Peyer's patch (tissue), 4 donors: ENCODE measurements at regions not wholly inside any gene's neighbourhood (a gene's known extent, or its start where the extent isn't known, plus 50 kb on each side); places are given as distances from the start of the nearest gene placed in this dataset.

Source experiments
- DNase-seq, 3 donors: peaks; one replicate each; pipeline ENCODE4 v3.0.0-alpha.2; 2017 to 2019
- H3K27ac ChIP-seq, 4 donors: fragments of 200-600 bp; sonication (generic); one replicate each; pipeline ENCODE4 v1.5.1; 2016 to 2019
- H3K27me3 ChIP-seq, 2 donors: fragments of 200-600 bp; sonication (generic); one replicate each; pipeline ENCODE4 v1.5.1; 2019
- H3K36me3 ChIP-seq, 3 donors: fragments of 200-600 bp; sonication (generic); one replicate each; pipeline ENCODE4 v1.5.1; 2016 to 2019
- H3K4me1 ChIP-seq, 4 donors: fragments of 200-600 bp; sonication (generic); one replicate each; pipeline ENCODE4 v1.5.1; 2016 to 2019
- H3K4me3 ChIP-seq, 4 donors: fragments of 200-600 bp; sonication (generic); 1 replicate in 3 of 4; 2 replicates in 1 of 4; pipeline ENCODE4 v1.5.1; 2016 to 2019; ENCODE audit warnings: mild to moderate bottlenecking in 1 of 4
- H3K9me3 ChIP-seq, 4 donors: fragments of 200-600 bp; sonication (generic); one replicate each; pipeline ENCODE4 v1.5.1; 2016 to 2019; ENCODE audit warnings: mild to moderate bottlenecking in 1 of 4
- POLR2A ChIP-seq, 2 donors: fragments of 450-650 bp; IDR thresholded peaks; one replicate each; pipeline ENCODE4 v1.5.1; 2017; ENCODE audit warnings: antibody characterized with exemption in 2 of 2, mild to moderate bottlenecking in 2 of 2, moderate library complexity in 2 of 2
- TF ChIP-seq, protein P1 (sequence below), 6 experiments: fragments of 450-650 bp in 4 of 6; fragments of 200-600 bp in 2 of 6; sonication (generic) in 1 of 6; IDR thresholded peaks; one replicate each; pipeline ENCODE4 v1.5.1; 2017 to 2019; ENCODE audit warnings: antibody characterized with exemption in 6 of 6, mild to moderate bottlenecking in 3 of 6, moderate library complexity in 1 of 6

DNA sequence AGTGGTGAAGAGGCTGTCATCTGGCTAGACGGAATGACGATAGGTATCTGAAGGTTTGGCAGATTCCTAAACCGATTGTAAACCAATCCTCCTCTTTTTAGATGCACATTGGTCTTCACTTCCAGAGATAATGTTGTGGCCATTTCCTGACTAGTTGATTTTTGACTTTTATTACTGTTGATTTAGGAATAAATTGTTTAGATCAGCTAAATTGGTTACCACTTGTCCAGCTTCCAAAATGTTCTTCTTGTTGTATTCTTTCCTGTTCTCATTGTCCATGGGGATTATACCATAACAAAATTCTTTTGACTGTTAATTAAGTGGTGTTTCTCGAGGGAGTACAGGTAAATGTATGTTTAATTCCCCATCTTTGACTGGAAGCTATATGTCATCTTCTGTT, 119.7 kb downstream of the MACROH2A1 start:
- TF ChIP-seq, protein P1, sequence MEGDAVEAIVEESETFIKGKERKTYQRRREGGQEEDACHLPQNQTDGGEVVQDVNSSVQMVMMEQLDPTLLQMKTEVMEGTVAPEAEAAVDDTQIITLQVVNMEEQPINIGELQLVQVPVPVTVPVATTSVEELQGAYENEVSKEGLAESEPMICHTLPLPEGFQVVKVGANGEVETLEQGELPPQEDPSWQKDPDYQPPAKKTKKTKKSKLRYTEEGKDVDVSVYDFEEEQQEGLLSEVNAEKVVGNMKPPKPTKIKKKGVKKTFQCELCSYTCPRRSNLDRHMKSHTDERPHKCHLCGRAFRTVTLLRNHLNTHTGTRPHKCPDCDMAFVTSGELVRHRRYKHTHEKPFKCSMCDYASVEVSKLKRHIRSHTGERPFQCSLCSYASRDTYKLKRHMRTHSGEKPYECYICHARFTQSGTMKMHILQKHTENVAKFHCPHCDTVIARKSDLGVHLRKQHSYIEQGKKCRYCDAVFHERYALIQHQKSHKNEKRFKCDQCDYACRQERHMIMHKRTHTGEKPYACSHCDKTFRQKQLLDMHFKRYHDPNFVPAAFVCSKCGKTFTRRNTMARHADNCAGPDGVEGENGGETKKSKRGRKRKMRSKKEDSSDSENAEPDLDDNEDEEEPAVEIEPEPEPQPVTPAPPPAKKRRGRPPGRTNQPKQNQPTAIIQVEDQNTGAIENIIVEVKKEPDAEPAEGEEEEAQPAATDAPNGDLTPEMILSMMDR (IDR thresholded peaks at IDR 0.05), result no peak
- no peak for TF ChIP-seq POLR2A (IDR thresholded peaks at IDR 0.05)
- Histone ChIP-seq H3K36me3 (no peaks in the 10 kb centered on the region), H3K9me3 (no peaks in the 10 kb centered on the region), H3K4me3 (no peak overlapping the region), H3K27me3 (no peaks in the 10 kb centered on the region), H3K4me1 (no peaks in the 10 kb centered on the region), H3K27ac (no peak overlapping the region)
- no peak for DNase-seq

DNA sequence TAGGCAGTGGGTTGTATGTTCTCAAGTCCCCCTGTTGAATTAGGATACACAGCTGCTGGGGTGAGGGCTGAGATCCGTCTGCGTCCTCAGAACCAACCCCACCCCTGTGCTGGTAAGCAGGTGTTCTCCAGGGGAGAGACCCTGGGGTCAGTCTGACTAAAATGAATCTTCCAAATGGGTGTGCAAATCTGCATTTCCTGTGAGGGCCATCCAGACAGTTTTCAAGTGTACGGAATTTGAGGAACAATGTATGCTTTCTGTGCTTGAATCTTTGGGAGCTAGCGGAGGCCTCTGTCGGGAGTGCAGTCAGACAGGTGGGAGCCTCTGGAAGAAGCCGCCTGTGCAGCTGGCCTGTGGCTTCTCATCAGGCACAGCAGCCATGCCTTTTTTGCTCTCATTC, 122.9 kb downstream of the MACROH2A1 start:
- H3K4me3 ChIP-seq, result no peak overlapping the region
- no peaks in the 10 kb centered on the region for H3K4me1 ChIP-seq
- H3K36me3 ChIP-seq, result no peaks in the 10 kb centered on the region
- H3K9me3 ChIP-seq, result peaks cover 0 to 7% (median 0%) of the 10 kb centered on the region in 4 donors
- H3K27ac ChIP-seq, result no peak overlapping the region
- H3K27me3 ChIP-seq, result no peaks in the 10 kb centered on the region
- no peak for DNase-seq
- TF ChIP-seq, protein P1 (IDR thresholded peaks at IDR 0.05), result no peak
- TF ChIP-seq POLR2A (IDR thresholded peaks at IDR 0.05), result no peak

GRCh38 chr5:135273212-135273611, 125.8 kb downstream of the MACROH2A1 start:
- DNase-seq, result no peak

DNA sequence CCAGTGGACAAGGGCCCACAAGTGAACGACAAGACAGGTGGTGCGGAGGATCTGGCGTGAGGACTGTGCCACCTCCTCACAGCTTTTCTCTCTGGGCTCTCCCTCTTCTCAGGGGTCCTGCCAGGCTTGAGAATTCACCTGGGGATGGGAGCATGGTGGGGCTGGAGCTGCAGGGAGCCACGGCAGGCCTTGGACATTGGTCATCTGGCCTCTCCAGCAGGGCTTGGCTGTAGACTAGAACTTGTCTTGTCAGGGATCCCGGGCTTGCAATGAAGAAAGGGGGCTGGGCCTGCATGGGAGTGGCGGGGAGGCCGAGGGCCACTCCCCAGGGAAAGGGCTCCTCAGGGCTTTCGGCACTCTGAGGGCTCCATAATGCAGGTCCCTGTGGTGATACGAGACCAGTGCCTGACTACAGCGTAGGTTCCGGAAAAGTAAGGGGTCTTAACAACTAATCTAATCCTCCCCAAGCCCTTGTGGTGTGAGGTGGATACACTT, 126.7 kb downstream of the MACROH2A1 start:
- TF ChIP-seq, protein P1 (IDR thresholded peaks at IDR 0.05), result no peak
- TF ChIP-seq POLR2A (IDR thresholded peaks at IDR 0.05), result no peak
- no peak overlapping the region for H3K27ac ChIP-seq
- H3K4me3 ChIP-seq, result no peak overlapping the region
- DNase-seq, result no peak
- H3K9me3 ChIP-seq, result peaks cover 0 to 7% (median 0%) of the 10 kb centered on the region in 4 donors
- no peaks in the 10 kb centered on the region for H3K36me3 ChIP-seq
- H3K27me3 ChIP-seq, result no peaks in the 10 kb centered on the region
- H3K4me1 ChIP-seq, result no peaks in the 10 kb centered on the region

More at GRCh38 chr5:135273212-135273611, 125.8 kb downstream of the MACROH2A1 start:
- TF ChIP-seq, protein P1 (IDR thresholded peaks at IDR 0.05), result no peak
- TF ChIP-seq POLR2A (IDR thresholded peaks at IDR 0.05), result no peak
- no peak overlapping the region for H3K4me3 ChIP-seq
- H3K27me3 ChIP-seq, result no peaks in the 10 kb centered on the region
- no peak overlapping the region for H3K27ac ChIP-seq
- H3K9me3 ChIP-seq, result peaks cover 0 to 7% (median 0%) of the 10 kb centered on the region in 4 donors
- no peaks in the 10 kb centered on the region for H3K36me3 ChIP-seq
- H3K4me1 ChIP-seq, result no peaks in the 10 kb centered on the region

GRCh38 chr5:135271533-135272310, 127.3 kb downstream of the MACROH2A1 start:
- H3K36me3 ChIP-seq, result no peaks in the 10 kb centered on the region
- H3K27me3 ChIP-seq, result no peaks in the 10 kb centered on the region
- no peaks in the 10 kb centered on the region for H3K4me1 ChIP-seq
- H3K4me3 ChIP-seq, result no peak overlapping the region
- no peak for DNase-seq
- TF ChIP-seq POLR2A (IDR thresholded peaks at IDR 0.05), result no peak
- TF ChIP-seq, protein P1 (IDR thresholded peaks at IDR 0.05), result no peak
- no peak overlapping the region for H3K27ac ChIP-seq
- H3K9me3 ChIP-seq, result peaks cover 0 to 7% (median 0%) of the 10 kb centered on the region in 4 donors
